IMR-90 (cell line): ENCODE measurements at regions not wholly inside any gene's neighbourhood (a gene's known extent, or its start where the extent isn't known, plus 50 kb on each side); places are given as distances from the start of the nearest gene placed in this dataset.

Experiments used
- ATAC-seq: fragments of 200-7000 bp; cut with Tn5 transposase; 2 replicates; pipeline ENCODE4 v1.9.1; 2020; ENCODE audit warnings: low read depth, mild to moderate bottlenecking, moderate library complexity
- BruUV-seq: library from RNA; stranded (reverse); fragments of 400-500 nt; replicated peaks from 2 replicates; lab custom pipeline; 2021; lab: Mats Ljungman, UMichigan
- CTCF ChIA-PET: fragments of 300-600 bp; formaldehyde crosslinking; extraction: SDS; loops from one replicate; lab custom pipeline; 2021; ENCODE audit warnings: antibody characterized with exemption; lab: Yijun Ruan, JAX
- POLR2A ChIA-PET: fragments of 300-600 bp; sonication (Branson Sonifier 250); formaldehyde crosslinking; loops from one replicate; lab custom pipeline; 2022; ENCODE audit warnings: antibody characterized with exemption; ENCODE audit not compliant: unreplicated experiment; lab: Charles Lee
- DNase-seq: peaks from one replicate; pipeline ENCODE4 v3.0.0; 2013
- H2AFZ ChIP-seq: replicated peaks from 2 replicates; pipeline ENCODE3; 2013; ENCODE audit warnings: low read length, mild to moderate bottlenecking; ENCODE audit not compliant: poor library complexity
- H2AK5ac ChIP-seq: 2 replicates; pipeline ENCODE4 v1.6.1; 2013; ENCODE audit warnings: low read depth, low read length, inconsistent platforms
- H2AK9ac ChIP-seq: replicated peaks from 2 replicates; pipeline ENCODE3; 2013; ENCODE audit warnings: mild to moderate bottlenecking, low read depth, low read length, moderate library complexity; ENCODE audit not compliant: poor library complexity
- H2BK120ac ChIP-seq: 2 replicates; pipeline ENCODE4 v1.6.1; 2013; ENCODE audit warnings: low read depth, low read length, inconsistent platforms
- H2BK15ac ChIP-seq: 3 replicates; pipeline ENCODE4 v1.6.1; 2013; ENCODE audit warnings: low read depth, low read length, inconsistent platforms
- H2BK20ac ChIP-seq: 2 replicates; pipeline ENCODE4 v1.6.1; 2013; ENCODE audit warnings: low read depth, mild to moderate bottlenecking, inconsistent platforms, low read length, moderate library complexity
- H2BK5ac ChIP-seq: 2 replicates; pipeline ENCODE4 v1.6.1; 2013; ENCODE audit warnings: mild to moderate bottlenecking, low read depth, low read length, inconsistent platforms; ENCODE audit not compliant: poor library complexity, severe bottlenecking
- H3K14ac ChIP-seq: replicated peaks from 2 replicates; pipeline ENCODE4 v1.6.1; 2013; ENCODE audit warnings: low read depth, low read length, inconsistent platforms
- H3K18ac ChIP-seq: 2 replicates; pipeline ENCODE4 v1.6.1; 2013; ENCODE audit warnings: low read depth, low read length, control low read depth
- H3K23ac ChIP-seq: 2 replicates; pipeline ENCODE4 v1.6.1; 2013; ENCODE audit warnings: low read depth, low read length, inconsistent platforms
- H3K27ac ChIP-seq: 2 replicates; pipeline ENCODE4 v1.5.1; 2013; ENCODE audit warnings: mild to moderate bottlenecking, control low read depth, low read length; ENCODE audit not compliant: insufficient read depth
- H3K27me3 ChIP-seq: 2 replicates; pipeline ENCODE4 v1.6.1; 2013; ENCODE audit warnings: low read length; ENCODE audit not compliant: control insufficient read depth, insufficient read depth
- H3K36me3 ChIP-seq: 2 replicates; pipeline ENCODE4 v1.6.1; 2013; ENCODE audit warnings: low read length, mixed read lengths; ENCODE audit not compliant: control insufficient read depth, insufficient read depth
- H3K4ac ChIP-seq: 2 replicates; pipeline ENCODE4 v1.6.1; 2013; ENCODE audit warnings: low read depth, low read length, inconsistent platforms
- H3K4me1 ChIP-seq: 2 replicates; pipeline ENCODE4 v1.6.1; 2013; ENCODE audit warnings: low read length, mixed read lengths; ENCODE audit not compliant: control insufficient read depth, insufficient read depth
- H3K4me2 ChIP-seq: 2 replicates; pipeline ENCODE4 v1.6.1; 2013; ENCODE audit warnings: low read depth, mild to moderate bottlenecking, control low read depth, low read length, moderate library complexity
- H3K4me3 ChIP-seq: 2 replicates; pipeline ENCODE4 v1.5.1; 2013; ENCODE audit warnings: low read depth, mild to moderate bottlenecking, control low read depth, low read length, moderate library complexity; ENCODE audit not compliant: insufficient read depth
- H3K56ac ChIP-seq: 2 replicates; pipeline ENCODE4 v1.6.1; 2013; ENCODE audit warnings: low read length, inconsistent platforms; ENCODE audit not compliant: insufficient read depth; ENCODE audit errors: extremely low read depth
- H3K79me1 ChIP-seq, 2 experiments: 2 replicates each; pipeline ENCODE4 v1.6.1; 2013; ENCODE audit warnings: low read length in 2 of 2, inconsistent platforms in 1 of 2, low read depth in 1 of 2
- H3K9ac ChIP-seq: 2 replicates; pipeline ENCODE4 v1.6.1; 2013; ENCODE audit warnings: low read depth, low read length, control low read depth
- H3K9me1 ChIP-seq: 2 replicates; pipeline ENCODE4 v1.6.1; 2013; ENCODE audit warnings: low read length, inconsistent platforms; ENCODE audit not compliant: insufficient read depth
- H3K9me3 ChIP-seq: 2 replicates; pipeline ENCODE4 v1.6.1; 2013; ENCODE audit warnings: low read length; ENCODE audit not compliant: control insufficient read depth, insufficient read depth
- H4K20me1 ChIP-seq: 2 replicates; pipeline ENCODE4 v1.6.1; 2013; ENCODE audit warnings: low read length, inconsistent platforms; ENCODE audit not compliant: insufficient read depth
- H4K5ac ChIP-seq: 2 replicates; pipeline ENCODE4 v1.6.1; 2013; ENCODE audit warnings: mild to moderate bottlenecking, low read depth, low read length, control low read depth
- H4K8ac ChIP-seq, 2 experiments: 2 replicates each; pipeline ENCODE4 v1.6.1; 2013; ENCODE audit warnings: low read depth in 2 of 2, low read length in 2 of 2, control low read depth in 1 of 2, inconsistent platforms in 1 of 2
- H4K91ac ChIP-seq: 2 replicates; pipeline ENCODE4 v1.6.1; 2013; ENCODE audit warnings: low read depth, low read length, inconsistent platforms; ENCODE audit not compliant: insufficient read depth
- BHLHE40 ChIP-seq: fragments of 150-350 bp; IDR thresholded peaks from 2 replicates; pipeline ENCODE4 v1.6.1; 2016; ENCODE audit warnings: mild to moderate bottlenecking, low read depth, low read length
- CEBPB ChIP-seq: IDR thresholded peaks from 2 replicates; pipeline ENCODE4 v1.6.1; 2012; ENCODE audit warnings: low read depth, low read length, improper control_type of control experiment
- CTCF ChIP-seq: conservative IDR thresholded peaks from 2 replicates; pipeline ENCODE4 v1.5.1; 2012; ENCODE audit warnings: mild to moderate bottlenecking, low read depth, low read length, improper control_type of control experiment
- ELK1 ChIP-seq: fragments of 150-350 bp; IDR thresholded peaks from 2 replicates; pipeline ENCODE4 v1.6.1; 2016; ENCODE audit warnings: low read depth, mild to moderate bottlenecking, low read length, moderate library complexity, borderline replicate concordance
- FOS ChIP-seq: fragments of 150-350 bp; IDR thresholded peaks from 2 replicates; pipeline ENCODE4 v1.6.1; 2016; ENCODE audit warnings: low read depth, low read length
- MAFK ChIP-seq: IDR thresholded peaks from 2 replicates; pipeline ENCODE4 v1.6.1; 2012; ENCODE audit warnings: low read depth, low read length, improper control_type of control experiment
- MAZ ChIP-seq: IDR thresholded peaks from 2 replicates; pipeline ENCODE4 v1.6.1; 2012; ENCODE audit warnings: low read depth, mild to moderate bottlenecking, low read length, improper control_type of control experiment, moderate library complexity, borderline replicate concordance
- NFE2L2 ChIP-seq: fragments of 150-350 bp; IDR thresholded peaks from 2 replicates; pipeline ENCODE4 v1.6.1; 2016; ENCODE audit warnings: low read depth, mild to moderate bottlenecking, low read length
- RAD21 ChIP-seq: IDR thresholded peaks from 2 replicates; pipeline ENCODE4 v1.6.1; 2012; ENCODE audit warnings: low read length, improper control_type of control experiment
- RCOR1 ChIP-seq: IDR thresholded peaks from 2 replicates; pipeline ENCODE4 v1.6.1; 2012; ENCODE audit warnings: mild to moderate bottlenecking, low read length, improper control_type of control experiment; ENCODE audit not compliant: insufficient replicate concordance
- RFX5 ChIP-seq: IDR thresholded peaks from 2 replicates; pipeline ENCODE4 v1.8.0; 2012; ENCODE audit warnings: low read depth, mild to moderate bottlenecking, low read length, moderate library complexity
- USF2 ChIP-seq: fragments of 150-350 bp; IDR thresholded peaks from 2 replicates; pipeline ENCODE4 v1.6.1; 2017; ENCODE audit warnings: mild to moderate bottlenecking, antibody characterized with exemption, low read length, low read depth
- WGBS, 2 experiments: methylation state at CpG; one replicate each; pipeline versions ENCODE4 v1.1.5 to v1.1.7; 2013; ENCODE audit warnings: missing lambda C conversion rate in 2 of 2; ENCODE audit not compliant: insufficient read length in 1 of 2; ENCODE audit errors: extremely low coverage in 2 of 2; 5-methylcytosine and 5-hydroxymethylcytosine counted together
- dilution Hi-C: fragments of 300-500 bp; cut with HindIII; formaldehyde crosslinking; loops from one replicate; pipeline ENCODE4 v1.14.3; 2018; ENCODE audit warnings: low sequenced_read_pairs; ENCODE audit not compliant: unreplicated experiment
- in situ Hi-C: fragments of 300-500 bp; cut with MboI; formaldehyde crosslinking; loops from 3 replicates; pipeline ENCODE4 v1.14.3; 2019; ENCODE audit warnings: low sequenced_read_pairs, inconsistent platforms, mixed read lengths
- intact Hi-C: fragments of 100-400 bp; cut with micrococcal nuclease; formaldehyde crosslinking; loops from 2 replicates; pipeline ENCODE4 v1.10.0; 2022

- Histone ChIP-seq H3K4me1 (no peaks in the 10 kb centered on the region), H3K4me3 (peak overlapping the region; percentile 33; the same call in 1 of the 2 replicates), H3K9me1 (no peaks in the 10 kb centered on the region), H2AK5ac (no peak overlapping the region), H3K4me2 (peak overlapping the region; percentile 59; the same call in 1 of the 2 replicates), H3K23ac (no peak overlapping the region), H4K8ac (no peak overlapping the region), H3K56ac (no peak overlapping the region), H4K91ac (no peak overlapping the region), H3K9ac (no peak overlapping the region), H4K20me1 (no peaks in the 10 kb centered on the region), H3K79me1 (no peaks in the 10 kb centered on the region), H3K14ac (no peak overlapping the region), H3K27me3 (peaks cover 3% of the 10 kb centered on the region; the same call in 1 of the 2 replicates), H3K4ac (no peak overlapping the region), H2AFZ (no peak overlapping the region), H2BK120ac (no peak overlapping the region), H3K36me3 (no peaks in the 10 kb centered on the region), H2AK9ac (no peak overlapping the region), H3K9me3 (no peaks in the 10 kb centered on the region), H2BK15ac (no peak overlapping the region), H2BK5ac (no peak overlapping the region), H3K27ac (no peak overlapping the region), H3K18ac (no peak overlapping the region), H2BK20ac (no peak overlapping the region), H4K5ac (no peak overlapping the region)
- POLR2A ChIA-PET, result no interaction called here
- CTCF ChIA-PET, result no interaction called here
- no CpG with 5 or more reads among the region's 6 CpGs for WGBS, 2 experiments
- intact Hi-C loops (no loop called here), dilution Hi-C loops (no loop called here), in situ Hi-C loops (no loop called here)
- DNase-seq, result peak; percentile 63
- TF ChIP-seq RAD21, result no peak
- TF ChIP-seq CTCF, result no peak
- no peak for TF ChIP-seq BHLHE40
- no peak for TF ChIP-seq MAZ
- no peak for TF ChIP-seq RFX5
- TF ChIP-seq ELK1, result no peak
- no peak for TF ChIP-seq CEBPB
- no peak for TF ChIP-seq NFE2L2
- TF ChIP-seq RCOR1, result no peak
- TF ChIP-seq FOS, result no peak
- TF ChIP-seq USF2, result no peak
- TF ChIP-seq MAFK, result no peak
- peak; percentile 62 for ATAC-seq
- BruUV-seq, result no TSS peak
These were observed 206.8 kb downstream of the ZNF326 start for GRCh38 chr1:90201467-90202358.
